ENCODE measurements at regions not wholly inside any gene's neighbourhood (a gene's known extent, or its start where the extent isn't known, plus 50 kb on each side); places are given as distances from the start of the nearest gene placed in this dataset.

GRCh38 chr12:61891632-61892031 lies 368.6 kb upstream of the USP15 start:
- intact Hi-C loops (cut with micrococcal nuclease) = no loop called here
- Histone ChIP-seq H3K27ac (ENCODE audit: low read depth, low read length) (no peak overlapping the region), H3K9me3 (ENCODE audit: control insufficient read depth in 2 of 3, low read length in 3 of 3) (no peaks in the 10 kb centered on the region), H3K27me3 (ENCODE audit: control insufficient read depth in 2 of 2, insufficient read depth in 2 of 2, low read length in 2 of 2) (peaks cover 0 to 3% of the 10 kb centered on the region in 2 donors), H3K4me3 (ENCODE audit: low read length) (no peak overlapping the region), H3K36me3 (ENCODE audit: control insufficient read depth in 2 of 3, insufficient read depth in 3 of 3, low read length in 3 of 3) (no peaks in the 10 kb centered on the region), H3K4me1 (ENCODE audit: control insufficient read depth in 2 of 2, insufficient read depth in 2 of 2, low read length in 2 of 2) (no peaks in the 10 kb centered on the region)
- Mint-ChIP-seq H3K4me3 (no peak overlapping the region), H3K4me1 (no peaks in the 10 kb centered on the region), H3K27ac (no peak overlapping the region), H3K9me3 (peaks cover 0 to 2% (median 0%) of the 10 kb centered on the region in 11 donors), H3K27me3 (peaks cover 0 to 7% (median 6%) of the 10 kb centered on the region in 5 donors), H3K36me3 (no peaks in the 10 kb centered on the region)
- CTCF ChIA-PET = no interaction called here
- ATAC-seq (no peak), DNase-seq (no peak)
- POLR2A ChIA-PET = no interaction called here

- POLR2A ChIA-PET = no interaction called here
- no peaks in the 10 kb centered on the region for H3K36me3 ChIP-seq (ENCODE audit: control insufficient read depth in 2 of 3, insufficient read depth in 3 of 3, low read length in 3 of 3)
- peaks cover 0 to 5% (median 4%) of the 10 kb centered on the region in 5 donors for H3K36me3 Mint-ChIP-seq
Observed at GRCh38 chr12:61894168-61894567, 366.0 kb upstream of the USP15 start.

GRCh38 chr12:61896436-61896835 lies 363.8 kb upstream of the USP15 start:
- Mint-ChIP-seq H3K4me1 (no peaks in the 10 kb centered on the region), H3K4me3 (no peak overlapping the region)
- POLR2A ChIA-PET = no interaction called here

More at GRCh38 chr12:61894168-61894567, 366.0 kb upstream of the USP15 start:
- peaks cover 0 to 4% (median 0%) of the 10 kb centered on the region in 3 experiments for H3K9me3 ChIP-seq (ENCODE audit: control insufficient read depth in 2 of 3, low read length in 3 of 3)
- H3K27ac ChIP-seq (ENCODE audit: low read depth, low read length) = no peak overlapping the region
- Mint-ChIP-seq H3K27ac (no peak overlapping the region), H3K4me1 (no peaks in the 10 kb centered on the region), H3K27me3 (peaks cover 0 to 7% (median 6%) of the 10 kb centered on the region in 5 donors), H3K9me3 (peaks cover 2 to 21% (median 6%) of the 10 kb centered on the region in 11 donors), H3K4me3 (no peak overlapping the region)
- no peaks in the 10 kb centered on the region for H3K4me1 ChIP-seq (ENCODE audit: control insufficient read depth in 2 of 2, insufficient read depth in 2 of 2, low read length in 2 of 2)
- intact Hi-C loops (cut with micrococcal nuclease) = no loop called here
- no peak for DNase-seq
- H3K27me3 ChIP-seq (ENCODE audit: control insufficient read depth in 2 of 2, insufficient read depth in 2 of 2, low read length in 2 of 2) = no peaks in the 10 kb centered on the region
- H3K4me3 ChIP-seq (ENCODE audit: low read length) = no peak overlapping the region
- CTCF ChIA-PET = no interaction called here
- no peak for ATAC-seq

GRCh38 chr12:61902403-61902802 lies 357.8 kb upstream of the USP15 start:
- Mint-ChIP-seq H3K4me1 (no peaks in the 10 kb centered on the region), H3K4me3 (no peak overlapping the region), H3K27me3 (no peaks in the 10 kb centered on the region), H3K9me3 (peaks cover 5 to 24% (median 13%) of the 10 kb centered on the region in 11 donors), H3K36me3 (peaks cover 0 to 8% (median 6%) of the 10 kb centered on the region in 5 donors), H3K27ac (no peak overlapping the region)
- CTCF ChIA-PET = no interaction called here
- H3K36me3 ChIP-seq (ENCODE audit: control insufficient read depth in 2 of 3, insufficient read depth in 3 of 3, low read length in 3 of 3) = no peaks in the 10 kb centered on the region
- H3K4me3 ChIP-seq (ENCODE audit: low read length) = no peak overlapping the region
- H3K27me3 ChIP-seq (ENCODE audit: control insufficient read depth in 2 of 2, insufficient read depth in 2 of 2, low read length in 2 of 2) = no peaks in the 10 kb centered on the region
- intact Hi-C loops (cut with micrococcal nuclease) = no loop called here
- H3K4me1 ChIP-seq (ENCODE audit: control insufficient read depth in 2 of 2, insufficient read depth in 2 of 2, low read length in 2 of 2) = no peaks in the 10 kb centered on the region
- POLR2A ChIA-PET = no interaction called here
- H3K27ac ChIP-seq (ENCODE audit: low read depth, low read length) = no peak overlapping the region
- ATAC-seq (no peak), DNase-seq (no peak)
- H3K9me3 ChIP-seq (ENCODE audit: control insufficient read depth in 2 of 3, low read length in 3 of 3) = peaks cover 0 to 2% (median 0%) of the 10 kb centered on the region in 3 experiments

More at GRCh38 chr12:61896436-61896835, 363.8 kb upstream of the USP15 start:
- H3K27me3 ChIP-seq (ENCODE audit: control insufficient read depth in 2 of 2, insufficient read depth in 2 of 2, low read length in 2 of 2) = no peaks in the 10 kb centered on the region
- no peak overlapping the region for H3K4me3 ChIP-seq (ENCODE audit: low read length)
- no peaks in the 10 kb centered on the region for H3K4me1 ChIP-seq (ENCODE audit: control insufficient read depth in 2 of 2, insufficient read depth in 2 of 2, low read length in 2 of 2)
- CTCF ChIA-PET = no interaction called here
- no peak overlapping the region for H3K27ac Mint-ChIP-seq
- ATAC-seq = no peak
- H3K36me3 ChIP-seq (ENCODE audit: control insufficient read depth in 2 of 3, insufficient read depth in 3 of 3, low read length in 3 of 3) = no peaks in the 10 kb centered on the region
- no peak overlapping the region for H3K27ac ChIP-seq (ENCODE audit: low read depth, low read length)
- H3K9me3 ChIP-seq (ENCODE audit: control insufficient read depth in 2 of 3, low read length in 3 of 3) = peaks cover 0 to 4% (median 0%) of the 10 kb centered on the region in 3 experiments
- H3K9me3 Mint-ChIP-seq = peaks cover 3 to 28% (median 9%) of the 10 kb centered on the region in 11 donors
- H3K36me3 Mint-ChIP-seq = peaks cover 0 to 8% (median 6%) of the 10 kb centered on the region in 5 donors
- H3K27me3 Mint-ChIP-seq = peaks cover 0 to under 1% (median 0%) of the 10 kb centered on the region in 5 donors
- no peak for DNase-seq
- intact Hi-C loops (cut with micrococcal nuclease) = no loop called here

GRCh38 chr12:61911113-61911512 lies 349.1 kb upstream of the USP15 start:
- DNase-seq (no peak), ATAC-seq (no peak)
- Mint-ChIP-seq H3K9me3 (peaks cover 0 to 9% (median 2%) of the 10 kb centered on the region in 11 donors), H3K4me1 (no peaks in the 10 kb centered on the region), H3K27ac (no peak overlapping the region), H3K36me3 (no peaks in the 10 kb centered on the region), H3K27me3 (peaks cover 0 to 8% (median 0%) of the 10 kb centered on the region in 5 donors), H3K4me3 (no peak overlapping the region)
- ChIA-PET CTCF (no interaction called here), POLR2A (no interaction called here)
- Histone ChIP-seq H3K4me1 (ENCODE audit: control insufficient read depth in 2 of 2, insufficient read depth in 2 of 2, low read length in 2 of 2) (no peaks in the 10 kb centered on the region), H3K4me3 (ENCODE audit: low read length) (no peak overlapping the region), H3K27ac (ENCODE audit: low read depth, low read length) (no peak overlapping the region), H3K36me3 (ENCODE audit: control insufficient read depth in 2 of 3, insufficient read depth in 3 of 3, low read length in 3 of 3) (no peaks in the 10 kb centered on the region), H3K9me3 (ENCODE audit: control insufficient read depth in 2 of 3, low read length in 3 of 3) (no peaks in the 10 kb centered on the region), H3K27me3 (ENCODE audit: control insufficient read depth in 2 of 2, insufficient read depth in 2 of 2, low read length in 2 of 2) (no peaks in the 10 kb centered on the region)
- intact Hi-C loops (cut with micrococcal nuclease) = no loop called here

- ChIA-PET POLR2A (no interaction called here), CTCF (no interaction called here)
- no peak for DNase-seq
Observed at GRCh38 chr12:61915420-61915819, 344.8 kb upstream of the USP15 start.

GRCh38 chr12:61916831-61917230 lies 343.4 kb upstream of the USP15 start:
- POLR2A ChIA-PET = no interaction called here
- no peak overlapping the region for H3K4me3 Mint-ChIP-seq
- H3K9me3 ChIP-seq (ENCODE audit: control insufficient read depth in 2 of 3, low read length in 3 of 3) = no peaks in the 10 kb centered on the region
- H3K36me3 ChIP-seq (ENCODE audit: control insufficient read depth in 2 of 3, insufficient read depth in 3 of 3, low read length in 3 of 3) = no peaks in the 10 kb centered on the region
- H3K4me1 Mint-ChIP-seq = no peaks in the 10 kb centered on the region
- DNase-seq = no peak
- intact Hi-C loops (cut with micrococcal nuclease) = no loop called here
- no peak overlapping the region for H3K27ac ChIP-seq (ENCODE audit: low read depth, low read length)
- peaks cover 0 to 12% (median 5%) of the 10 kb centered on the region in 11 donors for H3K9me3 Mint-ChIP-seq
- no peak for ATAC-seq
- H3K27ac Mint-ChIP-seq = no peak overlapping the region
- peaks cover 0 to 14% (median 0%) of the 10 kb centered on the region in 5 donors for H3K27me3 Mint-ChIP-seq
- CTCF ChIA-PET = no interaction called here
- H3K27me3 ChIP-seq (ENCODE audit: control insufficient read depth in 2 of 2, insufficient read depth in 2 of 2, low read length in 2 of 2) = no peaks in the 10 kb centered on the region
- H3K4me1 ChIP-seq (ENCODE audit: control insufficient read depth in 2 of 2, insufficient read depth in 2 of 2, low read length in 2 of 2) = no peaks in the 10 kb centered on the region
- no peak overlapping the region for H3K4me3 ChIP-seq (ENCODE audit: low read length)
- H3K36me3 Mint-ChIP-seq = peaks cover 0 to 13% (median 2%) of the 10 kb centered on the region in 5 donors

More at GRCh38 chr12:61915420-61915819, 344.8 kb upstream of the USP15 start:
- Mint-ChIP-seq H3K36me3 (peaks cover 0 to 1% (median 0%) of the 10 kb centered on the region in 5 donors), H3K4me3 (no peak overlapping the region), H3K27me3 (peaks cover 0 to 12% (median 1%) of the 10 kb centered on the region in 5 donors), H3K27ac (no peak overlapping the region), H3K9me3 (peaks cover 0 to 4% (median 0%) of the 10 kb centered on the region in 11 donors), H3K4me1 (no peaks in the 10 kb centered on the region)
- Histone ChIP-seq H3K27me3 (ENCODE audit: control insufficient read depth in 2 of 2, insufficient read depth in 2 of 2, low read length in 2 of 2) (no peaks in the 10 kb centered on the region), H3K4me3 (ENCODE audit: low read length) (no peak overlapping the region), H3K27ac (ENCODE audit: low read depth, low read length) (no peak overlapping the region), H3K4me1 (ENCODE audit: control insufficient read depth in 2 of 2, insufficient read depth in 2 of 2, low read length in 2 of 2) (no peaks in the 10 kb centered on the region), H3K9me3 (ENCODE audit: control insufficient read depth in 2 of 3, low read length in 3 of 3) (no peaks in the 10 kb centered on the region), H3K36me3 (ENCODE audit: control insufficient read depth in 2 of 3, insufficient read depth in 3 of 3, low read length in 3 of 3) (no peaks in the 10 kb centered on the region)
- ATAC-seq = peak; percentile 12
- intact Hi-C loops (cut with micrococcal nuclease) = no loop called here

Measured in naive thymus-derived CD4-positive, alpha-beta T cell (primary cell).